ENCODE measurements at regions not wholly inside any gene's neighbourhood (a gene's known extent, or its start where the extent isn't known, plus 50 kb on each side); places are given as distances from the start of the nearest gene placed in this dataset.

DNA sequence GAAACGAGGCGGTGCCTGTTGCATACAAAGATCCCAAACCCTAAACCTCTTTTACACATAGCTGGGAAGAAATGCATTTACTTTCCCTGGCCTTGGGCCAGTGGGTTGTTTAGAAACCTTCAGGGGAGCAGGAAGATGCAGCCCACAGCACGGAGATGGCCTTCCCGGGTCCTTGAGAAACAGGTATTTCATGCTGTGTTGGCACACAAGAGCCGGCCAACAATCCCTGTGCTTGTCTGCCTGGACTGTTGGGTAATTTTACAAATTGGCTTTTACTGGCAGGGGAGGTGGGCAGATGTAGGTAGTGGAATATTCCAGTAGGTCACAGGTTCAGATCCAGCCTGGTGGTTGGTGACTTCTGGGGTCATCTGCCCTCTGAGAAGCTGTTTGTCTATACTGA lies 148.0 kb downstream of the FOXL1 start:
- Histone ChIP-seq H3K9me3 (ENCODE audit: low read depth) (no peaks in the 10 kb centered on the region), H3K4me3 (no peak overlapping the region), H3K27me3 (replicated peaks; ENCODE audit: insufficient read depth) (peaks cover 66% of the 10 kb centered on the region), H3K4me2 (ENCODE audit: unreplicated experiment) (no peak overlapping the region), H3K9ac (no peak overlapping the region), H3K36me3 (ENCODE audit: low read depth) (no peaks in the 10 kb centered on the region), H3K9me2 (ENCODE audit: insufficient read depth) (no peaks in the 10 kb centered on the region), H3F3A (ENCODE audit: insufficient read depth) (0 out of 2 replicates have a peak, but pooled peaks cover 5% of the 10 kb centered on the region), H2AFZ (no peak overlapping the region), H3K27ac (no peak overlapping the region), H3K79me2 (ENCODE audit: insufficient read depth) (no peaks in the 10 kb centered on the region), H4K20me1 (ENCODE audit: insufficient read depth) (no peaks in the 10 kb centered on the region), H3K4me1 (ENCODE audit: insufficient read depth) (no peaks in the 10 kb centered on the region)
- in situ Hi-C loops (cut with MboI), result no loop called here
- DNase-seq, result no peak
- WGBS, 2 experiments (ENCODE audit: low coverage in 1 of 2, low lambda C conversion rate in 2 of 2, missing lambda C conversion rate in 2 of 2), result 88 to 89% methylated on average over 5 of the region's 5 CpGs
- TF ChIP-seq EZH2phosphoT487 (IDR thresholded peaks at IDR 0.05; ENCODE audit: insufficient read depth, low read depth) (no peak), EZH2 (IDR thresholded peaks at IDR 0.05; ENCODE audit: insufficient read depth, poor library complexity, severe bottlenecking) (no peak)

DNA sequence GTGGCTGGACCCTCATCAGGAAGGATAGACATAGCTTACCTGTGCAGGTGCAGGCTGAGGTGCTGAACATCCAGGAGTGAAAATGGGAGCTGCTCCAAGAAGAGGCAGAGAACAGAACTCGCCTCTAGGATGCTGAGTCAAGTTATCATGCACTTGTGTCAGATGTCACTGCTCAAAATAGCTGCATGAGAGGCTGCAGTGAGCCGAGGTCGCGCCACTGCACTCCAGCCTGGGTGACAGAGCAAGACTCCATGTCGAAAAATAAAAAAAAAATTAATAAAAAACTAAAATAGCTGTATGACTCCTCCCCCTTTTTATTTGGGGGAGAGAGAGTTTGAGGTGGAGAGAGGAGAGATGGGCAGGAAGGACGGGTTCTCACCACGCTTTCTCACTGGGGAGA lies 148.8 kb downstream of the FOXL1 start:
- no peak for DNase-seq
- 68 to 72% methylated on average over 7 of the region's 7 CpGs for WGBS, 2 experiments (ENCODE audit: low coverage in 1 of 2, low lambda C conversion rate in 2 of 2, missing lambda C conversion rate in 2 of 2)
- Histone ChIP-seq H4K20me1 (ENCODE audit: insufficient read depth) (no peaks in the 10 kb centered on the region), H3F3A (ENCODE audit: insufficient read depth) (0 out of 2 replicates have a peak, but pooled peaks cover 5% of the 10 kb centered on the region), H3K4me2 (ENCODE audit: unreplicated experiment) (no peak overlapping the region), H2AFZ (no peak overlapping the region), H3K36me3 (ENCODE audit: low read depth) (no peaks in the 10 kb centered on the region), H3K4me1 (ENCODE audit: insufficient read depth) (no peaks in the 10 kb centered on the region), H3K9me3 (ENCODE audit: low read depth) (no peaks in the 10 kb centered on the region), H3K27ac (no peak overlapping the region), H3K9me2 (ENCODE audit: insufficient read depth) (no peaks in the 10 kb centered on the region), H3K27me3 (replicated peaks; ENCODE audit: insufficient read depth) (peaks cover 74% of the 10 kb centered on the region), H3K4me3 (no peak overlapping the region), H3K9ac (no peak overlapping the region), H3K79me2 (ENCODE audit: insufficient read depth) (no peaks in the 10 kb centered on the region)
- in situ Hi-C loops (cut with MboI), result no loop called here
- no peak for TF ChIP-seq EZH2 (IDR thresholded peaks at IDR 0.05; ENCODE audit: insufficient read depth, poor library complexity, severe bottlenecking)
- no peak for TF ChIP-seq EZH2phosphoT487 (IDR thresholded peaks at IDR 0.05; ENCODE audit: insufficient read depth, low read depth)

DNA sequence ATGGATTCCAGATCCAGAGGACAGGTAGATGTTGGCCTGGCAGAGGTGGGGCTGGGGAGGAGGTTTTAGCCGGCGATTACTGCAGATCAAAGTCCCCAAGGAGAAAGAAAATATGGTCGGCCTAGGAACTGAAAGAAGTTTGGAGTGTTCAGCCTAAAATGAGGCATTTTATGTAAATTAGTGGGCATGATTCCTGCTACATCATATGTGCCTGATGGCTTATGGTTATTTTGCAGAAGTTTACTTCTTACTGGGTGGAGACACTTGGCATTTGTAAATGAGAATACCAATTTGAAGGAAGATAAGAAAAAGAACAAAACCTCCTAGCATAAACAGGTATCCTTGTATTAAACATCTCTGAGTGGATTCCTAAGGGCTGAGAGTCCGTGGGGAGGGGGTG lies 149.3 kb downstream of the FOXL1 start:
- Histone ChIP-seq H3K27me3 (replicated peaks; ENCODE audit: insufficient read depth) (peaks cover 75% of the 10 kb centered on the region), H3K36me3 (ENCODE audit: low read depth) (no peaks in the 10 kb centered on the region), H2AFZ (no peak overlapping the region), H3F3A (ENCODE audit: insufficient read depth) (0 out of 2 replicates have a peak, but pooled peaks cover 5% of the 10 kb centered on the region), H3K27ac (no peak overlapping the region), H3K4me1 (ENCODE audit: insufficient read depth) (peaks cover 3% of the 10 kb centered on the region; the same call in 1 of the 2 replicates), H3K4me3 (no peak overlapping the region), H3K9me3 (ENCODE audit: low read depth) (no peaks in the 10 kb centered on the region), H4K20me1 (ENCODE audit: insufficient read depth) (no peaks in the 10 kb centered on the region), H3K79me2 (ENCODE audit: insufficient read depth) (no peaks in the 10 kb centered on the region), H3K9ac (no peak overlapping the region), H3K4me2 (ENCODE audit: unreplicated experiment) (no peak overlapping the region), H3K9me2 (ENCODE audit: insufficient read depth) (no peaks in the 10 kb centered on the region)
- WGBS, 2 experiments (ENCODE audit: low coverage in 1 of 2, low lambda C conversion rate in 2 of 2, missing lambda C conversion rate in 2 of 2), result 66 to 70% methylated on average over 4 of the region's 4 CpGs
- TF ChIP-seq EZH2phosphoT487 (IDR thresholded peaks at IDR 0.05; ENCODE audit: insufficient read depth, low read depth), result no peak
- no peak for TF ChIP-seq EZH2 (IDR thresholded peaks at IDR 0.05; ENCODE audit: insufficient read depth, poor library complexity, severe bottlenecking)
- in situ Hi-C loops (cut with MboI), result no loop called here
- DNase-seq, result no peak

DNA sequence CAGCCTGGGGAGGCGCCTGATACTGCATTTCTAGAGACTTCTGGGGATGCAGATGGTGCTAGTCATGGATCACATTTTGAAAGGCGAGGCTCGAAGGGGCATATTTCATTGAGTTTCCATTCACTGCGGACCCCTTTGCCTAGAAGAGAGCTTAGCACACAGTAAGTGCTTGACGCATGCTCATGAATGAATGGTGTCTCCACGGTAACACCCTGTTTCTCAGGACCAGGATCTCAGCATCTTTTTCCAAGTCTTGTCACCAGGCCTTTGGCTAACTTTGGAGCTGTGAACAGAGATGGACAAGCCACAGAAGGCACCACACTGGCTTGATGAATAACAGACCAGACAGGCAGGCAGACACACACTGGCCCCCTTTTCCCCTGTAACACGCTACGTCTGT lies 151.3 kb downstream of the FOXL1 start:
- in situ Hi-C loops (cut with MboI), result no loop called here

DNA sequence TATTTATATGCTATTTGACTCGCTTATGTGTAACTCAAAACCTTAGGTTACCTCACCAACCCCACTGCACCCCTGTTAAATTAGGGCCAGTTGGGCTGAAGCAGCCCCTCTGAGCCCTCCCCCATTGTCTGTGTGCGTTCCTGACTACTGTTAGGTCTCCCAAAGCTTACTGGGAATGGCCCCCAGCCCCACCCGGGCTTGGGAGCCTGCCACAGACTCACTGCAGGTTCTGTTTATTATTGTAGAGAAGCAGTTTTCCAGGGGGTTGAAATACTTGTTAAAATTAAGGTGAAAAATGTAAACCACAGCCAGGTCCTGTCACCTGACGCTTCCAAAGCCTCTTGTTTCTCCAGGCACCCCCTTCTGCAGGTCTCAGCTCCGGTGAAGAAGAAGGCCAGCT lies 151.7 kb downstream of the FOXL1 start:
- H3K9ac ChIP-seq, result no peak overlapping the region
- 33 to 40% methylated on average over 5 of the region's 5 CpGs for WGBS, 2 experiments (ENCODE audit: low coverage in 1 of 2, low lambda C conversion rate in 2 of 2, missing lambda C conversion rate in 2 of 2)
- no peaks in the 10 kb centered on the region for H4K20me1 ChIP-seq (ENCODE audit: insufficient read depth)
- no peak overlapping the region for H2AFZ ChIP-seq
- H3K4me2 ChIP-seq (ENCODE audit: unreplicated experiment), result no peak overlapping the region
- H3K27ac ChIP-seq, result no peak overlapping the region
- peaks cover 12% of the 10 kb centered on the region; the same call in 1 of the 2 replicates for H3K4me1 ChIP-seq (ENCODE audit: insufficient read depth)
- H3K9me2 ChIP-seq (ENCODE audit: insufficient read depth), result no peaks in the 10 kb centered on the region
- no peaks in the 10 kb centered on the region for H3K36me3 ChIP-seq (ENCODE audit: low read depth)
- in situ Hi-C loops (cut with MboI), result no loop called here
- no peak overlapping the region for H3K4me3 ChIP-seq
- H3K79me2 ChIP-seq (ENCODE audit: insufficient read depth), result no peaks in the 10 kb centered on the region
- peaks cover 67% of the 10 kb centered on the region for H3K27me3 ChIP-seq (replicated peaks; ENCODE audit: insufficient read depth)
- no peak for DNase-seq
- TF ChIP-seq EZH2 (IDR thresholded peaks at IDR 0.05; ENCODE audit: insufficient read depth, poor library complexity, severe bottlenecking), result no peak
- H3K9me3 ChIP-seq (ENCODE audit: low read depth), result no peaks in the 10 kb centered on the region
- H3F3A ChIP-seq (ENCODE audit: insufficient read depth), result no peaks in the 10 kb centered on the region

More for the DNA sequence above, 151.3 kb downstream of the FOXL1 start:
- Histone ChIP-seq H3K9ac (no peak overlapping the region), H3K27ac (no peak overlapping the region), H2AFZ (no peak overlapping the region), H3K9me3 (ENCODE audit: low read depth) (no peaks in the 10 kb centered on the region), H3K27me3 (replicated peaks; ENCODE audit: insufficient read depth) (peaks cover 69% of the 10 kb centered on the region), H4K20me1 (ENCODE audit: insufficient read depth) (no peaks in the 10 kb centered on the region), H3K4me3 (no peak overlapping the region), H3K36me3 (ENCODE audit: low read depth) (no peaks in the 10 kb centered on the region), H3K4me1 (ENCODE audit: insufficient read depth) (peaks cover 12% of the 10 kb centered on the region; the same call in 1 of the 2 replicates), H3K4me2 (ENCODE audit: unreplicated experiment) (no peak overlapping the region), H3K9me2 (ENCODE audit: insufficient read depth) (no peaks in the 10 kb centered on the region), H3K79me2 (ENCODE audit: insufficient read depth) (no peaks in the 10 kb centered on the region), H3F3A (ENCODE audit: insufficient read depth) (no peaks in the 10 kb centered on the region)
- TF ChIP-seq EZH2 (IDR thresholded peaks at IDR 0.05; ENCODE audit: insufficient read depth, poor library complexity, severe bottlenecking) (no peak), EZH2phosphoT487 (IDR thresholded peaks at IDR 0.05; ENCODE audit: insufficient read depth, low read depth) (no peak)
- WGBS, 2 experiments (ENCODE audit: low coverage in 1 of 2, low lambda C conversion rate in 2 of 2, missing lambda C conversion rate in 2 of 2), result 54 to 58% methylated on average over 8 of the region's 8 CpGs
- DNase-seq, result no peak

Data from GM23248 (cell line).